Fibroblast of the aortic adventitia (primary cell): ENCODE measurements at regions not wholly inside any gene's neighbourhood (a gene's known extent, or its start where the extent isn't known, plus 50 kb on each side); places are given as distances from the start of the nearest gene placed in this dataset.
"Not testable (repeated sequence)": the region's sequence is repeated elsewhere in the genome, so short reads cannot be mapped to it uniquely, and the experiment has no call there.

ENCODE experiments used
- DNase-seq: peaks from one replicate; pipeline ENCODE4 v3.0.0-alpha.2; 2010; ENCODE audit warnings: low read depth
- H3K4me3 ChIP-seq: 2 replicates; pipeline ENCODE4 v1.5.1; 2011; ENCODE audit warnings: low read depth, mild to moderate bottlenecking, control low read depth, low read length, moderate library complexity
- TF ChIP-seq, protein P1 (sequence below): IDR thresholded peaks from 2 replicates; pipeline ENCODE4 v1.5.1; 2011; ENCODE audit warnings: mild to moderate bottlenecking, low read length, control low read depth, inconsistent platforms; ENCODE audit not compliant: insufficient read depth

DNA sequence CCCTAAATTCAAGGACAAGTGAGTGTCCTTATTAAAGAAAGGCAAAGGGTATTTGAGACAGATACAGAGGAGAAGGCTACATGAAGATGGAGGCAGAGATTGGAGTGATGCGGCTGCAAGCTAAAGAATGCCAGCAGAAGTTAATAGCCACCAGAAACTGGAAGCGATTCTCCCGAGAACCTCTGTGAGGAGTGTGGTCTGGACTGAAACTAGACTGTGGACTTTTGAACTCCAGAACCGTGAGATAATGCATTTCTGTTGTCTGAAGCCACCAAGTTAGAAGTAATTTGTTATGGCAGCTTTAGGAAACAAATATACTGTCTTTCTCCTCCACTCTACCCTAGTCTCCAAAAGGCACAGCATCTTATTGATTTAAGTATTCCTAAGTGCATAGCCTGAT, 80.3 kb upstream of the CREB5 start:
- DNase-seq, result no peak
- TF ChIP-seq, protein P1, sequence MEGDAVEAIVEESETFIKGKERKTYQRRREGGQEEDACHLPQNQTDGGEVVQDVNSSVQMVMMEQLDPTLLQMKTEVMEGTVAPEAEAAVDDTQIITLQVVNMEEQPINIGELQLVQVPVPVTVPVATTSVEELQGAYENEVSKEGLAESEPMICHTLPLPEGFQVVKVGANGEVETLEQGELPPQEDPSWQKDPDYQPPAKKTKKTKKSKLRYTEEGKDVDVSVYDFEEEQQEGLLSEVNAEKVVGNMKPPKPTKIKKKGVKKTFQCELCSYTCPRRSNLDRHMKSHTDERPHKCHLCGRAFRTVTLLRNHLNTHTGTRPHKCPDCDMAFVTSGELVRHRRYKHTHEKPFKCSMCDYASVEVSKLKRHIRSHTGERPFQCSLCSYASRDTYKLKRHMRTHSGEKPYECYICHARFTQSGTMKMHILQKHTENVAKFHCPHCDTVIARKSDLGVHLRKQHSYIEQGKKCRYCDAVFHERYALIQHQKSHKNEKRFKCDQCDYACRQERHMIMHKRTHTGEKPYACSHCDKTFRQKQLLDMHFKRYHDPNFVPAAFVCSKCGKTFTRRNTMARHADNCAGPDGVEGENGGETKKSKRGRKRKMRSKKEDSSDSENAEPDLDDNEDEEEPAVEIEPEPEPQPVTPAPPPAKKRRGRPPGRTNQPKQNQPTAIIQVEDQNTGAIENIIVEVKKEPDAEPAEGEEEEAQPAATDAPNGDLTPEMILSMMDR, result no peak
- no peak overlapping the region for H3K4me3 ChIP-seq

DNA sequence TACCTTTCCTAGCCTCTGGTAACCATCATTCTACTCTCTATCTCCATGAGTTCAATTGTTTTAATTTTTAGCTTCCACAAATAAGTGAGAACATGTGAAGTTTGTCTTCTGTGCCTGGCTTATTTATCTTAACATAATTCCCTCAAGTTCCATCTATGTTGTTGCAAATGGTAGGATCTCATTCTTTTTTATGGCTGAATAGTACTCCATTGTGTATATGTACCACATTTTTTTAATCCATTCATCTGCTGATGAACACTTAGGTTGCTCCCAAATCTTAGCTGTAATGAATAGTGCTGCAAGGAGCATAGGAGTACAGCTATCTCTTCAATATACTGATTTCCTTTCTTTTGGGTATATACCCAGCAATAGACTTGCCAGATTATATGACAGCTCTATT, 78.8 kb upstream of the CREB5 start:
- not testable (repeated sequence) for DNase-seq, H3K4me3 ChIP-seq

DNA sequence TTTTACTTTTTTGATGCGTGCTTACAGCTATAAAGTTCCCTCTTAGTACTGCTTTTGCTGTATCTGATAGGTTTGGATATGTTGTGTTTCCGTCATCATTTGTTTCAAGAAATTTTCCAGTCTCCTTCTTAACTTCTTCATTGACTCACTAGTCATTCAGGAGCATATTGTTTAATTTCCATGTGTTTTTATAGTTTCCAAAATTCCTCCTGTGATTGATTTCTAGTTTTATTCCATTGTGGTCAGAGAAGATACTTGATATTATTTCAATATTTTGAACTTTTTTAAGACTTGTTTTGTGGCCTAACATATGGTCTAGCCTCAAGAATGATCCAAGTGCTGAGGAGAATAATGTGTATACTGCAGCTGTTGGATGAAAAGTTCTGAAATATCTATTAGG, 75.5 kb upstream of the CREB5 start:
- DNase-seq, result no peak
- TF ChIP-seq, protein P1, result no peak
- H3K4me3 ChIP-seq, result no peak overlapping the region

DNA sequence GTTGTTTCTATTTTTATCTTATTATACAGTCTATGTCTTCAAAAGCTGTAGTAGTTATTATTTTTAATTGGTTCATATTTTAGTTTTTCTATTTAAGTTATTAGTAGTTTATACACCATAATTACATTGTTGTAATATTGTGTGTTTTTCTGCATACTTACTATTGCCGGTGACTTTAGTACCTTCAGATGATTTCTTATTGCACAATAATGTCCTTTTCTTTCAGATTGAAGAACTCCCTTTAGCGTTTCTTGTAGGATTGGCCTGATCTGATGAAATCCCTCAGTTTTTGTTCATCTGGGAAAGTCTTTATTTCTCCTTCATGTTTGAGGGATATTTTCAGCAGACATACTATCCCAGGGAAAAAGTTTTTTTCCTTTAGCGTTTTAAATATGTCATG, 74.3 kb upstream of the CREB5 start:
- DNase-seq, result no peak
- no peak overlapping the region for H3K4me3 ChIP-seq
- TF ChIP-seq, protein P1, result no peak

DNA sequence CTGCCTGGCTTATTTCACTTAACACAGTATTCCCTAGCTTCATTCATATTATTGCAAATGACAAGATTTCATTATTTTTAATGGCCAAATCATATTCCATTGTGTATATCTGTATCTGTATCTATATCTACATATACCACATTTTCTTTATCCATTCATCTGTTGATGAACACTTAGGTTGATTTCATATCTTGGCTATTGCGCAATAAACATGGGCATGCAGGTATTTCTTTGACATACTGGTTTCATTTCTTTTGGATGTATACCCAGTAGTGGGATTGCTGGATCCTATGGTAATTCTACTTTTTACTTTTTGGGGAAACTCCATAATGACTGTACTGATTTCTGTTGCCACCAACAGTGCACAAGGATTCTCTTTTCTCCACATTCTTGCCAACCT, 68.9 kb upstream of the CREB5 start:
- H3K4me3 ChIP-seq, result no peak overlapping the region
- TF ChIP-seq, protein P1, result no peak
- no peak for DNase-seq

DNA sequence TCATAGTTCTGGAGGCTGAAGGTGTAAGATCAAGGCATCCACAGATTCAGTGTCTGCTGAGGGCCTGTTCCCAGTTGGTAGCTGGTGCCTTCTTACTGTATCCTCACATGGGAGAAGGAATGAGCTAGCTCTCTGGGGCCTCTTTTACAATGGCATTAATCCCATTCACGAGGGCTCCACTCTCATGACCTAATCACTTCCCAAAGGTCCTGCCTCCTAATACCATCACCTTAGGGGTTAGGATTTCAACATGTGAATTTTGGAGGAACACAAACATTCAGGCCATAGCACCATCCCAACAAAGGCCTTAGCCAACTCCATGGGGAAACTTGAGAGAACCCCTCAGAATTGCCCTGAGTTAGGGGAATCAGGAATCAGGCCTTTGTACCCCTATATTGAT, 66.1 kb upstream of the CREB5 start:
- TF ChIP-seq, protein P1, result no peak
- no peak overlapping the region for H3K4me3 ChIP-seq
- DNase-seq, result no peak

DNA sequence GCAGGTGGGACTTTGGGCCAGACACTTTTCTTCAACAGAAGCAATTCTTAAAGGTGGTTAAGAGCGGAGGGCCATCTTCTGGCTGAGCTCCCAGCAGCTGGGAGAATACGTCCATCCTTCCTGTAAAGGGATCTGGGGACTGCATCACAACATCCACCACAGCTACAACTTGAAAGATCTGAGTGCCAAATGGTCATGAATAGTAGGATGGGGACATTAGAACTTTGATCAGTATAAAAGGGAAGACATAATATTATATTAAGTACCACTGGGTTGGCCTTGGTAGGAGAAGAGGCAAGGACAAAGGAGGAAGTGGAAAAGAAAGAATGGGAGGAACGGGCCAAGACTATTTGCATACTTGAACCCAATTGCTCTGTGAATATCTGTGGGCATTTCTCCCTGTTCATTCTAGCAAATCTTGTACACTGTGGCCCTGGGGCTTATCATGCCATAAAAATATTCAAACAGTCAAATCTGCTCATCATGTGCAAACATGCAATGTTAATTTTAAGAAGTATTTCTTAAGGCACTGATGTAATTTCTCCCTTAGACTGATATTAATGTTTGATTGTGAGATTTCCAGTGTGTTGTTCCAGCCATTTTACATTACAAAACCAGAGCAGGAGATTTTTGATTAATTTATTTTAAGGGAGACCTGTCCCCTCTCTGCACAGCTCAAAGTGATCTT, 65.5 kb upstream of the CREB5 start:
- no peak overlapping the region for H3K4me3 ChIP-seq
- DNase-seq, result peak; percentile 60
- TF ChIP-seq, protein P1, result no peak
